Smooth muscle cell (in vitro differentiated cells): ENCODE measurements at regions not wholly inside any gene's neighbourhood (a gene's known extent, or its start where the extent isn't known, plus 50 kb on each side); places are given as distances from the start of the nearest gene placed in this dataset.

ENCODE experiments used
- DNase-seq: peaks from one replicate; lab custom pipeline; 2025; ENCODE audit not compliant: unreplicated experiment; lab: John Stamatoyannopoulos, UW
- H2AFZ ChIP-seq: fragments of 200-600 bp; sonication (generic); 2 replicates; pipeline ENCODE4 v1.6.0; 2016; ENCODE audit warnings: antibody characterized with exemption, low read depth, mild to moderate bottlenecking
- H3F3A ChIP-seq: fragments of 200-600 bp; sonication (generic); 2 replicates; pipeline ENCODE4 v1.6.0; 2017; ENCODE audit warnings: antibody characterized with exemption, low read depth
- H3K27ac ChIP-seq: fragments of 200-600 bp; sonication (generic); 2 replicates; pipeline ENCODE4 v1.5.1; 2016; ENCODE audit warnings: low read depth, mild to moderate bottlenecking
- H3K27me3 ChIP-seq: fragments of 200-600 bp; sonication (generic); 2 replicates; pipeline ENCODE4 v1.6.1; 2016; ENCODE audit warnings: low read depth, mild to moderate bottlenecking
- H3K36me3 ChIP-seq: fragments of 200-600 bp; sonication (generic); 2 replicates; pipeline ENCODE4 v1.5.1; 2016; ENCODE audit warnings: low read depth
- H3K4me1 ChIP-seq: fragments of 200-600 bp; sonication (generic); 2 replicates; pipeline ENCODE4 v1.5.1; 2016; ENCODE audit warnings: low read depth
- H3K4me2 ChIP-seq: fragments of 200-600 bp; sonication (generic); 2 replicates; pipeline ENCODE4 v1.6.0; 2016; ENCODE audit warnings: mild to moderate bottlenecking
- H3K4me3 ChIP-seq: fragments of 200-600 bp; sonication (generic); 2 replicates; pipeline ENCODE4 v1.5.1; 2016; ENCODE audit warnings: mild to moderate bottlenecking
- H3K79me2 ChIP-seq: fragments of 200-600 bp; sonication (generic); 2 replicates; pipeline ENCODE4 v1.6.0; 2016; ENCODE audit warnings: low read depth, mild to moderate bottlenecking
- H3K9ac ChIP-seq: fragments of 200-600 bp; sonication (generic); 2 replicates; pipeline ENCODE4 v1.6.0; 2016; ENCODE audit warnings: low read depth
- H3K9me3 ChIP-seq: fragments of 200-600 bp; sonication (generic); replicated peaks from 2 replicates; pipeline ENCODE4 v1.5.1; 2016; ENCODE audit warnings: low read depth
- H4K20me1 ChIP-seq: fragments of 200-600 bp; sonication (generic); 2 replicates; pipeline ENCODE4 v1.6.0; 2016; ENCODE audit warnings: low read depth
- WGBS: methylation state at CpG from one replicate; pipeline ENCODE4 v1.1.7; 2016; ENCODE audit warnings: low lambda C conversion rate; 5-methylcytosine and 5-hydroxymethylcytosine counted together
- TF ChIP-seq, protein P1 (sequence below): fragments of 200-600 bp; sonication (generic); IDR thresholded peaks from 2 replicates; pipeline ENCODE4 v1.5.1; 2017; ENCODE audit warnings: borderline replicate concordance, mild to moderate bottlenecking, antibody characterized with exemption; ENCODE audit not compliant: insufficient read depth, poor library complexity, severe bottlenecking

DNA sequence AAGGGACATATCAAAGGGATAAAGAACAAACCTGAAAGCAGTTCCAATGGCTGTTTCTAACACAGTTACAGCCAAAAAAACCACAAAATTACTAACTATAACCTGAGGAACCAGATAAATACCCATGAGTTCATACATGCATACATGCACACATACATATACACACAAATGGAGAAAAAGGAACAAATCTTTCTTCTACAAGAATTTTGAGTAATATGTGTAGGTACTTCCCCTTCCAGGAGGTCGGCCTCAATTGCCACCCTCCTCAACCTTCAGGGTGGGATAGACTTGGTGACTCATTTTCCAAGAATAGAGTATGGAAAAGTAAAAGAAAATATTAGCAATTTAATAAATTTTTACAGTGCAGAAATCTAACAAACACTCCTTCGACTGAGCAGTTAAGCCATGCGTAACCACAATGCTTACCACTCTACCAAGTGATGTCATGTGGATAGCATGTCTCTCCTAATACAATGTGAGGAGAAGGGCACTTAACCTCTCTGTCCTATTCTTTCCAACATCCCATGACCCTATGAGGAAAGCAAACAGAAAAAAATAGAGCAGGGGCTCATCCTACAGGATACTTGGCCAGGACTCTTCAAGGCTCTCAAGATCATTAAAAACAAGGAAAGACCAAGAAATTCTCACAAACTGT is 243.0 kb upstream of the RUNX1 start:
- H3K36me3 ChIP-seq, result no peaks in the 10 kb centered on the region
- H3F3A ChIP-seq, result no peaks in the 10 kb centered on the region
- no peaks in the 10 kb centered on the region for H3K9me3 ChIP-seq
- peaks cover 10% of the 10 kb centered on the region for H3K4me1 ChIP-seq
- H3K79me2 ChIP-seq, result no peaks in the 10 kb centered on the region
- no peaks in the 10 kb centered on the region for H3K27me3 ChIP-seq
- no peak overlapping the region for H3K4me3 ChIP-seq
- H3K27ac ChIP-seq, result peak overlapping the region; percentile 75
- H2AFZ ChIP-seq, result no peak overlapping the region
- TF ChIP-seq, protein P1, sequence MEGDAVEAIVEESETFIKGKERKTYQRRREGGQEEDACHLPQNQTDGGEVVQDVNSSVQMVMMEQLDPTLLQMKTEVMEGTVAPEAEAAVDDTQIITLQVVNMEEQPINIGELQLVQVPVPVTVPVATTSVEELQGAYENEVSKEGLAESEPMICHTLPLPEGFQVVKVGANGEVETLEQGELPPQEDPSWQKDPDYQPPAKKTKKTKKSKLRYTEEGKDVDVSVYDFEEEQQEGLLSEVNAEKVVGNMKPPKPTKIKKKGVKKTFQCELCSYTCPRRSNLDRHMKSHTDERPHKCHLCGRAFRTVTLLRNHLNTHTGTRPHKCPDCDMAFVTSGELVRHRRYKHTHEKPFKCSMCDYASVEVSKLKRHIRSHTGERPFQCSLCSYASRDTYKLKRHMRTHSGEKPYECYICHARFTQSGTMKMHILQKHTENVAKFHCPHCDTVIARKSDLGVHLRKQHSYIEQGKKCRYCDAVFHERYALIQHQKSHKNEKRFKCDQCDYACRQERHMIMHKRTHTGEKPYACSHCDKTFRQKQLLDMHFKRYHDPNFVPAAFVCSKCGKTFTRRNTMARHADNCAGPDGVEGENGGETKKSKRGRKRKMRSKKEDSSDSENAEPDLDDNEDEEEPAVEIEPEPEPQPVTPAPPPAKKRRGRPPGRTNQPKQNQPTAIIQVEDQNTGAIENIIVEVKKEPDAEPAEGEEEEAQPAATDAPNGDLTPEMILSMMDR, result no peak
- DNase-seq, result no peak
- H3K4me2 ChIP-seq, result peak overlapping the region; percentile 13
- H3K9ac ChIP-seq, result peak overlapping the region; percentile 22
- 38% methylated on average over 3 of the region's 3 CpGs for WGBS
- no peaks in the 10 kb centered on the region for H4K20me1 ChIP-seq

DNA sequence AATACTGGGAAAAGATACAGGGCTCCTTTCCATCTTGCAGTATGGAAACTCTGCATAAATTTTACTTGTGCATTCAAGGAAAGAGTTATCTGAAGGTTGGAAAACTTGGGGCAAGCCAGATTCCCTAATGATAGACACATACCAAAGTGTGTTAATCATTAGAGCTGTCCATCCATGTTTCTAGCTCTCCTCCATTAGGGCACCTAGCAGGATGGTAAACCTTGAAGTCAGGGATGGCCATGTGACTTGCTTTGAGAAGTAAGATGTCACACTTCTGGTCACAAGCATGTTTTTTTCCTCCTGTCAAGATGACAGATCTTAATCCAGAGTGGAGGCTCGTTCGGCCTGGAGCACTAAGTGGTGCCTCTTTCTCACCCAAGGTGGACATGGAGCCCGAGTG is 241.9 kb upstream of the RUNX1 start:
- no peak overlapping the region for H3K9ac ChIP-seq
- no peaks in the 10 kb centered on the region for H3F3A ChIP-seq
- H3K4me1 ChIP-seq, result peaks cover 10% of the 10 kb centered on the region
- H3K27ac ChIP-seq, result peak overlapping the region; percentile 75
- DNase-seq, result no peak
- no peaks in the 10 kb centered on the region for H4K20me1 ChIP-seq
- WGBS, result 74% methylated on average over 3 of the region's 3 CpGs
- no peaks in the 10 kb centered on the region for H3K36me3 ChIP-seq
- no peak overlapping the region for H3K4me2 ChIP-seq
- H2AFZ ChIP-seq, result no peak overlapping the region
- TF ChIP-seq, protein P1, result no peak
- H3K4me3 ChIP-seq, result no peak overlapping the region
- H3K27me3 ChIP-seq, result no peaks in the 10 kb centered on the region
- H3K9me3 ChIP-seq, result no peaks in the 10 kb centered on the region
- H3K79me2 ChIP-seq, result no peaks in the 10 kb centered on the region

DNA sequence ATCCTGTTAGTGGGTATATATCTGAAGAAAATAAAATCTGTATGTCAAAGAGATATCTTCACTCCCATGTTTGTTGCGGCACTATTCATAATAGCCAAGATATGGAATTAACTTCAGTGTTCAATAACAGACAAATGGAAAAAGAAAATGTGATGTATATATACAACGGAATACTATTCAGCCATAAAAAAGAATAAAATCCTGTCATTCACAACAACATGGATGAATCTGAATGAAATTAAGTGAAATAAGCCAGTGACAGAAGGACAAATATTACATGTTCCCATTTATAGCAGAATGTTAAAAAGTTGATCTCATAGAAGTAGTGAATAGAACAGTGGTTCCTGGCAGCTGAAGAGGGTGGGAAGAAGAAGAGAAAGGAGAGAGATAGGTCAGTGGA is 239.1 kb upstream of the RUNX1 start:
- no peaks in the 10 kb centered on the region for H3K36me3 ChIP-seq
- WGBS, result 99% methylated on average over 2 of the region's 2 CpGs

More for the DNA sequence above, 239.1 kb upstream of the RUNX1 start:
- no peak overlapping the region for H3K9ac ChIP-seq
- H3K9me3 ChIP-seq, result no peaks in the 10 kb centered on the region
- H2AFZ ChIP-seq, result no peak overlapping the region
- peaks cover 10% of the 10 kb centered on the region for H3K4me1 ChIP-seq
- H3K4me3 ChIP-seq, result no peak overlapping the region
- H3K4me2 ChIP-seq, result no peak overlapping the region
- no peaks in the 10 kb centered on the region for H3K79me2 ChIP-seq
- no peaks in the 10 kb centered on the region for H3K27me3 ChIP-seq
- H4K20me1 ChIP-seq, result no peaks in the 10 kb centered on the region
- TF ChIP-seq, protein P1, result no peak
- DNase-seq, result no peak
- no peaks in the 10 kb centered on the region for H3F3A ChIP-seq
- no peak overlapping the region for H3K27ac ChIP-seq
